HEK293 (cell line): ENCODE measurements at regions not wholly inside any gene's neighbourhood (a gene's known extent, or its start where the extent isn't known, plus 50 kb on each side); places are given as distances from the start of the nearest gene placed in this dataset.

Experiments
- BCL11B ChIP-seq: fragments of 450-650 bp; formaldehyde crosslinking; IDR thresholded peaks from 2 replicates; pipeline ENCODE4 v1.5.1; 2016; ENCODE audit warnings: low read depth, missing biosample characterization, missing genetic modification characterization
- HIC1 ChIP-seq: fragments of 450-650 bp; formaldehyde crosslinking; IDR thresholded peaks from 2 replicates; pipeline ENCODE4 v1.5.1; 2016; ENCODE audit warnings: missing biosample characterization, missing genetic modification characterization
- IKZF3 ChIP-seq: fragments of 450-650 bp; IDR thresholded peaks from 2 replicates; pipeline ENCODE4 v1.5.0; 2018; ENCODE audit warnings: missing biosample characterization, mild to moderate bottlenecking, missing genetic modification characterization, moderate library complexity
- PRDM1 ChIP-seq: fragments of 450-650 bp; formaldehyde crosslinking; IDR thresholded peaks from 2 replicates; pipeline ENCODE4; 2016; ENCODE audit warnings: missing biosample characterization, missing genetic modification characterization
- REPIN1 ChIP-seq: fragments of 450-650 bp; formaldehyde crosslinking; IDR thresholded peaks from 2 replicates; pipeline ENCODE4 v1.5.1; 2017; ENCODE audit warnings: missing biosample characterization, missing genetic modification characterization, low read depth
- SCRT1 ChIP-seq: fragments of 450-650 bp; formaldehyde crosslinking; IDR thresholded peaks from 2 replicates; pipeline ENCODE4 v1.5.1; 2016; ENCODE audit warnings: missing biosample characterization, missing genetic modification characterization, borderline replicate concordance
- WT1 ChIP-seq: fragments of 450-650 bp; formaldehyde crosslinking; IDR thresholded peaks from 2 replicates; pipeline ENCODE4 v1.5.1; 2016; ENCODE audit warnings: missing biosample characterization, missing genetic modification characterization
- ZBTB7A ChIP-seq: fragments of 450-650 bp; formaldehyde crosslinking; IDR thresholded peaks from 2 replicates; pipeline ENCODE4 v1.5.1; 2016; ENCODE audit warnings: low read depth, missing biosample characterization, missing genetic modification characterization
- ZFP69B ChIP-seq: fragments of 450-650 bp; formaldehyde crosslinking; IDR thresholded peaks from 2 replicates; pipeline ENCODE4 v1.5.1; 2016; ENCODE audit warnings: missing biosample characterization, missing genetic modification characterization
- ZNF10 ChIP-seq: fragments of 450-650 bp; formaldehyde crosslinking; IDR thresholded peaks from 2 replicates; pipeline ENCODE4 v1.5.1; 2017; ENCODE audit warnings: missing biosample characterization, missing genetic modification characterization
- ZNF112 ChIP-seq: fragments of 450-650 bp; formaldehyde crosslinking; IDR thresholded peaks from 2 replicates; pipeline ENCODE4 v1.5.0; 2017; ENCODE audit warnings: missing biosample characterization, missing genetic modification characterization
- ZNF114 ChIP-seq: fragments of 450-650 bp; formaldehyde crosslinking; IDR thresholded peaks from 2 replicates; pipeline ENCODE4 v1.5.0; 2017; ENCODE audit warnings: missing biosample characterization, missing genetic modification characterization
- ZNF16 ChIP-seq: fragments of 450-650 bp; formaldehyde crosslinking; IDR thresholded peaks from 2 replicates; pipeline ENCODE4 v1.5.1; 2016; ENCODE audit warnings: low read depth, missing biosample characterization, missing genetic modification characterization
- ZNF174 ChIP-seq: fragments of 450-650 bp; formaldehyde crosslinking; IDR thresholded peaks from 2 replicates; pipeline ENCODE4 v1.5.0; 2017; ENCODE audit warnings: missing biosample characterization, mild to moderate bottlenecking, missing genetic modification characterization
- ZNF19 ChIP-seq: fragments of 450-650 bp; formaldehyde crosslinking; IDR thresholded peaks from 2 replicates; pipeline ENCODE4; 2016; ENCODE audit warnings: missing biosample characterization, missing genetic modification characterization, low read depth
- ZNF211 ChIP-seq: fragments of 450-650 bp; formaldehyde crosslinking; IDR thresholded peaks from 2 replicates; pipeline ENCODE4 v1.5.1; 2016; ENCODE audit warnings: low read depth, missing biosample characterization, missing genetic modification characterization
- ZNF335 ChIP-seq: fragments of 450-650 bp; formaldehyde crosslinking; conservative IDR thresholded peaks from 2 replicates; pipeline ENCODE4 v1.5.1; 2016; ENCODE audit warnings: missing biosample characterization, missing genetic modification characterization
- ZNF366 ChIP-seq: fragments of 450-650 bp; formaldehyde crosslinking; conservative IDR thresholded peaks from 2 replicates; pipeline ENCODE4 v1.5.1; 2016; ENCODE audit warnings: missing biosample characterization, missing genetic modification characterization
- ZNF416 ChIP-seq: fragments of 450-650 bp; formaldehyde crosslinking; IDR thresholded peaks from 2 replicates; pipeline ENCODE4 v1.5.1; 2016; ENCODE audit warnings: missing biosample characterization, missing genetic modification characterization
- ZNF426 ChIP-seq: fragments of 450-650 bp; formaldehyde crosslinking; IDR thresholded peaks from 2 replicates; pipeline ENCODE4 v1.5.1; 2017; ENCODE audit warnings: missing biosample characterization, missing genetic modification characterization, mild to moderate bottlenecking, inconsistent platforms, moderate library complexity
- ZNF510 ChIP-seq: fragments of 450-650 bp; formaldehyde crosslinking; IDR thresholded peaks from 2 replicates; pipeline ENCODE4 v1.5.1; 2018; ENCODE audit warnings: mild to moderate bottlenecking, missing genetic modification characterization, missing biosample characterization; ENCODE audit not compliant: insufficient replicate concordance
- ZNF521 ChIP-seq: fragments of 450-650 bp; formaldehyde crosslinking; IDR thresholded peaks from 2 replicates; pipeline ENCODE4 v1.5.1; 2017; ENCODE audit warnings: missing biosample characterization, mild to moderate bottlenecking, missing genetic modification characterization
- ZNF529 ChIP-seq: fragments of 450-650 bp; formaldehyde crosslinking; IDR thresholded peaks from 2 replicates; pipeline ENCODE4 v1.5.1; 2017; ENCODE audit warnings: missing genetic modification characterization, missing biosample characterization; ENCODE audit not compliant: insufficient replicate concordance
- ZNF544 ChIP-seq: fragments of 450-650 bp; formaldehyde crosslinking; IDR thresholded peaks from 2 replicates; pipeline ENCODE4 v1.5.0; 2017; ENCODE audit warnings: missing biosample characterization, missing genetic modification characterization
- ZNF629 ChIP-seq: fragments of 450-650 bp; formaldehyde crosslinking; IDR thresholded peaks from 2 replicates; pipeline ENCODE4 v1.5.1; 2017; ENCODE audit warnings: missing biosample characterization, missing genetic modification characterization
- ZNF701 ChIP-seq: fragments of 450-650 bp; formaldehyde crosslinking; IDR thresholded peaks from 2 replicates; pipeline ENCODE4 v1.5.1; 2016; ENCODE audit warnings: missing biosample characterization, missing genetic modification characterization
- ZNF791 ChIP-seq: fragments of 450-650 bp; formaldehyde crosslinking; IDR thresholded peaks from 2 replicates; pipeline ENCODE4 v1.5.1; 2016; ENCODE audit warnings: missing biosample characterization, missing genetic modification characterization
- ZNF792 ChIP-seq: fragments of 450-650 bp; formaldehyde crosslinking; IDR thresholded peaks from 2 replicates; pipeline ENCODE4 v1.5.1; 2016; ENCODE audit warnings: missing biosample characterization, missing genetic modification characterization
- ZSCAN16 ChIP-seq: fragments of 450-650 bp; formaldehyde crosslinking; IDR thresholded peaks from 2 replicates; pipeline ENCODE4 v1.5.1; 2016; ENCODE audit warnings: missing biosample characterization, missing genetic modification characterization
- ZSCAN30 ChIP-seq: fragments of 450-650 bp; IDR thresholded peaks from 2 replicates; pipeline ENCODE4 v1.5.1; 2018; ENCODE audit warnings: missing biosample characterization, mild to moderate bottlenecking, missing genetic modification characterization, moderate library complexity
- TF ChIP-seq, protein P1 (sequence below): fragments of 450-650 bp; formaldehyde crosslinking; IDR thresholded peaks from 2 replicates; pipeline ENCODE4 v1.5.1; 2016; ENCODE audit warnings: missing biosample characterization, missing genetic modification characterization
- TF ChIP-seq, protein P2 (sequence below): fragments of 450-650 bp; formaldehyde crosslinking; IDR thresholded peaks from 2 replicates; pipeline ENCODE4 v1.5.1; 2016; ENCODE audit warnings: missing biosample characterization, missing genetic modification characterization

- TF ChIP-seq BCL11B: no peak
- TF ChIP-seq ZNF112: no peak
- TF ChIP-seq ZNF544 (tag by site-specific recombination): no peak
- no peak for TF ChIP-seq ZFP69B (tag by site-specific recombination)
- TF ChIP-seq SCRT1 (tag by site-specific recombination): no peak
- TF ChIP-seq ZNF16: no peak
- no peak for TF ChIP-seq ZNF701 (tag by site-specific recombination)
- no peak for TF ChIP-seq ZNF792 (tag by site-specific recombination)
- TF ChIP-seq, protein P1, sequence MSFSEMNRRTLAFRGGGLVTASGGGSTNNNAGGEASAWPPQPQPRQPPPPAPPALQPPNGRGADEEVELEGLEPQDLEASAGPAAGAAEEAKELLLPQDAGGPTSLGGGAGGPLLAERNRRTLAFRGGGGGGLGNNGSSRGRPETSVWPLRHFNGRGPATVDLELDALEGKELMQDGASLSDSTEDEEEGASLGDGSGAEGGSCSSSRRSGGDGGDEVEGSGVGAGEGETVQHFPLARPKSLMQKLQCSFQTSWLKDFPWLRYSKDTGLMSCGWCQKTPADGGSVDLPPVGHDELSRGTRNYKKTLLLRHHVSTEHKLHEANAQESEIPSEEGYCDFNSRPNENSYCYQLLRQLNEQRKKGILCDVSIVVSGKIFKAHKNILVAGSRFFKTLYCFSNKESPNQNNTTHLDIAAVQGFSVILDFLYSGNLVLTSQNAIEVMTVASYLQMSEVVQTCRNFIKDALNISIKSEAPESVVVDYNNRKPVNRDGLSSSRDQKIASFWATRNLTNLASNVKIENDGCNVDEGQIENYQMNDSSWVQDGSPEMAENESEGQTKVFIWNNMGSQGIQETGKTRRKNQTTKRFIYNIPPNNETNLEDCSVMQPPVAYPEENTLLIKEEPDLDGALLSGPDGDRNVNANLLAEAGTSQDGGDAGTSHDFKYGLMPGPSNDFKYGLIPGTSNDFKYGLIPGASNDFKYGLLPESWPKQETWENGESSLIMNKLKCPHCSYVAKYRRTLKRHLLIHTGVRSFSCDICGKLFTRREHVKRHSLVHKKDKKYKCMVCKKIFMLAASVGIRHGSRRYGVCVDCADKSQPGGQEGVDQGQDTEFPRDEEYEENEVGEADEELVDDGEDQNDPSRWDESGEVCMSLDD (tag by site-specific recombination): no peak
- TF ChIP-seq ZNF416 (tag by site-specific recombination): no peak
- no peak for TF ChIP-seq ZNF114 (tag by site-specific recombination)
- TF ChIP-seq ZNF521 (tag by site-specific recombination): no peak
- TF ChIP-seq ZNF510: no peak
- no peak for TF ChIP-seq ZNF426 (tag by site-specific recombination)
- TF ChIP-seq ZNF335 (tag by site-specific recombination): peak; percentile 76
- 0 out of 2 replicates have a peak, but pooled peaks have one; percentile 12 for TF ChIP-seq IKZF3 (tag by site-specific recombination)
- TF ChIP-seq ZBTB7A (tag by site-specific recombination): no peak
- TF ChIP-seq ZNF10 (tag by site-specific recombination): peak; percentile 41; the same call in 1 of the 2 replicates
- no peak for TF ChIP-seq ZSCAN16
- peak; percentile 10; the same call in 1 of the 2 replicates for TF ChIP-seq ZNF366
- TF ChIP-seq ZNF529 (tag by site-specific recombination): no peak
- peak; percentile 59 for TF ChIP-seq ZNF629
- no peak for TF ChIP-seq REPIN1 (tag by site-specific recombination)
- peak; percentile 52; the same call in 1 of the 2 replicates for TF ChIP-seq PRDM1
- TF ChIP-seq ZNF791 (tag by site-specific recombination): no peak
- no peak for TF ChIP-seq HIC1
- TF ChIP-seq ZNF211 (tag by site-specific recombination): no peak
- TF ChIP-seq ZNF174 (tag by site-specific recombination): no peak
- TF ChIP-seq, protein P2, sequence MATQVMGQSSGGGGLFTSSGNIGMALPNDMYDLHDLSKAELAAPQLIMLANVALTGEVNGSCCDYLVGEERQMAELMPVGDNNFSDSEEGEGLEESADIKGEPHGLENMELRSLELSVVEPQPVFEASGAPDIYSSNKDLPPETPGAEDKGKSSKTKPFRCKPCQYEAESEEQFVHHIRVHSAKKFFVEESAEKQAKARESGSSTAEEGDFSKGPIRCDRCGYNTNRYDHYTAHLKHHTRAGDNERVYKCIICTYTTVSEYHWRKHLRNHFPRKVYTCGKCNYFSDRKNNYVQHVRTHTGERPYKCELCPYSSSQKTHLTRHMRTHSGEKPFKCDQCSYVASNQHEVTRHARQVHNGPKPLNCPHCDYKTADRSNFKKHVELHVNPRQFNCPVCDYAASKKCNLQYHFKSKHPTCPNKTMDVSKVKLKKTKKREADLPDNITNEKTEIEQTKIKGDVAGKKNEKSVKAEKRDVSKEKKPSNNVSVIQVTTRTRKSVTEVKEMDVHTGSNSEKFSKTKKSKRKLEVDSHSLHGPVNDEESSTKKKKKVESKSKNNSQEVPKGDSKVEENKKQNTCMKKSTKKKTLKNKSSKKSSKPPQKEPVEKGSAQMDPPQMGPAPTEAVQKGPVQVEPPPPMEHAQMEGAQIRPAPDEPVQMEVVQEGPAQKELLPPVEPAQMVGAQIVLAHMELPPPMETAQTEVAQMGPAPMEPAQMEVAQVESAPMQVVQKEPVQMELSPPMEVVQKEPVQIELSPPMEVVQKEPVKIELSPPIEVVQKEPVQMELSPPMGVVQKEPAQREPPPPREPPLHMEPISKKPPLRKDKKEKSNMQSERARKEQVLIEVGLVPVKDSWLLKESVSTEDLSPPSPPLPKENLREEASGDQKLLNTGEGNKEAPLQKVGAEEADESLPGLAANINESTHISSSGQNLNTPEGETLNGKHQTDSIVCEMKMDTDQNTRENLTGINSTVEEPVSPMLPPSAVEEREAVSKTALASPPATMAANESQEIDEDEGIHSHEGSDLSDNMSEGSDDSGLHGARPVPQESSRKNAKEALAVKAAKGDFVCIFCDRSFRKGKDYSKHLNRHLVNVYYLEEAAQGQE (tag by site-specific recombination): peak; percentile 49
- no peak for TF ChIP-seq ZNF19
- no peak for TF ChIP-seq WT1 (tag by site-specific recombination)
- no peak for TF ChIP-seq ZSCAN30
These were observed 171.7 kb upstream of the KLF12 start (continued) for GRCh38 chr13:74305876-74306275.
